Stimulated activated CD4-positive, alpha-beta T cell treated with anti-CD3 and anti-CD28 coated beads, Interleukin-1b, Interleukin-23, amount 100 ng/mL, for 1 hour (primary cell): ENCODE measurements at regions not wholly inside any gene's neighbourhood (a gene's known extent, or its start where the extent isn't known, plus 50 kb on each side); places are given as distances from the start of the nearest gene placed in this dataset.

Source experiments
- DNase-seq, 2 donors: peaks; one replicate each; pipeline ENCODE4 v3.0.0-alpha.2; 2020; ENCODE audit warnings: low read depth in 2 of 2

DNA sequence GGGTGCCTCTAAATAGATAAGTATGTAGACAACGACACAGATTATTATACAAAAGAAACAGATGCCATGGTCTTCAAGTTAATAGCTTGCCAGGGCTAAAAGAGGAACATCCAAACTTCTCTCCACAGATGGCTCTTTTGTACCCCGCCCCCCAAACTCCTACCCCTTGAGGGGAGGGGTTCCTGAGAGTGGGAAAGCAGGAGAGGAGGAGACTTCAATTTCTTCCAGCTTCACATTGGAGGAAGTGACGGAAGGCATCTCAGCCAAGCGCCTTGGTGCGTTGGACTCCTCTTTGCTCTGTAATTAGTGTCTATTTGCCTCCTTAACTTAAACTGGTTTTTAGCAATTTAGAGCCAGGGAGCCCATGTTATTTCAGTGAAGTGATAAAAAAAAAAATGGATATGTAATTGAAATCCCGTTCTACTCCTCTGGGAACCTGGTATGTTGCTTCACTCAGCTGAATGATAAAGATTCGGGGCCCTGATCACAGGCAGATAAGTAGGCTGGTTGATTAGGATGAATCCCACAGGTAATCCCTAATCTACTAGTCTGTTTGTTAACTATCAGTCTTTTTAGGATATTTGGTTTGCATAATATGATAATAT, 580.9 kb upstream of the CADM1 start:
- no peak for DNase-seq

DNA sequence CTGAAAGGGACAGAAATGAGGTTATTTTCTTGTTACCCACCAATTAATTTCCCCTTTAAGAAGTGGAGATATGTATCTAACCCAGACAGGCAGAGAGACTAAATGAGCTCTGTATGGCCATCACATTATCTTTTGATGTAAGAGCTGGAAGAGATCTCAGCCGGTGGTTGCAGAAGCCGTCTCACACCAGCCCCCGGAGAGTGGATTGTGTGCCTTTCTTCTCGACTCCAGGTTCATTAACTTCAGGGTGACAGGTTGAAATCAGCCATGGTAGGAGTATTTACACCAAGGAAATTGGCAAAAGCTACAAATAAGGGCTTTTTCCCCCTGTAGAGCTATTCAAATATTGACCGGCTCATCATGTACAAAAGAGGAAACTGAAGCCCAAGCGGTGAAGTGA, 580.3 kb upstream of the CADM1 start:
- DNase-seq: no peak

DNA sequence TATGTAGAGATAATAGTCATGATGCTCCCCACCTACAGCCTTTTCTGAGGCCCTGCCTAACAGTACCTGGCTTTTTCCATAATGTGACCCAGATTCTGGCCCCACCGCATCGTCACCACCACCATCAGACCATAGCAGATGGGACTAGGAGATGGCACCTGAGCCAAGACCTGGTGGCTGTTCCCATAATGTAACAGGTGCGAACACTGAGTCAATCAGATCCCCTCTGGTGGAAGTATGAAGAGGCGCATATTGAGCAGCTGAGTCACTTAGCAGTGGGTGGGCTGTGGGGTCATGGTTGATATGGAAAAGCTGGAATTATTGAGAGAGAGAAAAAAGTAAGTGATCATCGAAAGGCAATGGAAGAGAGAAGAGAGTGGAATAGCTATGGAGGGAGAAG, 578.0 kb upstream of the CADM1 start:
- no peak for DNase-seq

DNA sequence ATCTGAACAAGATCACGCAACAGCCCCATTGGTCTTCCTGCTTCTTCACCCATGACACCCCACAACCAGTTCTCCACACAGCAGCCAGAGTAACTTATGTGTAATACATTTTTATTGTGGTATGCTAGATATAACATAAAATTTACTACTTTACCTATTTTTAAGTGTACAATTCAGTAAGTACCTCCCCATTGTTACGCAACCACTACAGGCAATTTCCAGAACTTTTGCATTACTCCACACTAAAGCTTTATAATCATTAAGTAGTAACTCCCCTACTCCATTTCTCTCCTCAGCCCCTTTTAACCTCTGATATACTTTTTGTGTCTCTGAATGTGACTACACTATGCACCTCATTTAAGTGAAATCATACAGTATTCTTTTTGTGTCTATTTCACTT, 575.4 kb upstream of the CADM1 start:
- DNase-seq: no peak

DNA sequence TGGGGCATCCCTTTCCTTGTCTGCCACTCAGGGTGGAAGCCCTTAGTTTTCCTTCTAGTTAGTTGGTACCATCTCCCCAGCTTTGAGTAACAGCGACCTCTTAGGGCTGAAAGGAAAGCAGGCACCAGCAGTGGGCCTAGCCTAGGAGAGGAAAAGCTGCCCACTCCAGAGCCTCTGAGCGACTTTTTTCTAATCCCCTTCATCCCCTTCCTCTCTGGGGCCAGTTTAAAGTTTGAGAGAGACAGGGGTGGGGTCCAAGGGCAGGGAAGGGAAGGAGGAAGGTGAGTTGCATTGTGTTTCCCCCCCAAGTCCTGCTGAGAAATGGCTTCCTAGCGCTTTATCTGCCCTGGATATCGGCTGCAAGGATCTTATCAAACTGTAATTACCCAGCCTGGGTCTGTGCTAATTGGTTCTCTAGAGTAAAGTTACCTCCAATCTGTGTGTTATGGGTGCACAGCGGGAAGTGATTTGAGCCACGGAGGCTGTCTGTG, 573.9 kb upstream of the CADM1 start:
- no peak for DNase-seq

DNA sequence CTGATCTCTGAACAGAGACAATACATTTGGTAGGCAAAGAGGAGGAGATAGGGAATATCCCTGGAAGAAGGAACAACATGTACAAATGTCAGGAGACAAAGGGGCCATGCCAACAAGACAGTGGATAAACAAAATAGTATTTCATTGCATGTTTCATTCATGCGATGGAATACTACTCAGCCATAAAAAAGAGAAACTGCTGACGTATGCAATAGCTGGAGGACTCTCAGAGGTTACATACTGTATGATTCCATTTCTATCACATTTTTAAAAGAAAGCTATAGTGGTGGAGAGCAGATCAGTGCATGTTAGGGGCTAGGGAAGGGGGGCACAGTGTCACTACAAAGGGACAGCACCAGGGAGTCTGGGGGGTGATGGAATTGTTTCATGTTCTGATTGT, 572.9 kb upstream of the CADM1 start:
- no peak for DNase-seq

DNA sequence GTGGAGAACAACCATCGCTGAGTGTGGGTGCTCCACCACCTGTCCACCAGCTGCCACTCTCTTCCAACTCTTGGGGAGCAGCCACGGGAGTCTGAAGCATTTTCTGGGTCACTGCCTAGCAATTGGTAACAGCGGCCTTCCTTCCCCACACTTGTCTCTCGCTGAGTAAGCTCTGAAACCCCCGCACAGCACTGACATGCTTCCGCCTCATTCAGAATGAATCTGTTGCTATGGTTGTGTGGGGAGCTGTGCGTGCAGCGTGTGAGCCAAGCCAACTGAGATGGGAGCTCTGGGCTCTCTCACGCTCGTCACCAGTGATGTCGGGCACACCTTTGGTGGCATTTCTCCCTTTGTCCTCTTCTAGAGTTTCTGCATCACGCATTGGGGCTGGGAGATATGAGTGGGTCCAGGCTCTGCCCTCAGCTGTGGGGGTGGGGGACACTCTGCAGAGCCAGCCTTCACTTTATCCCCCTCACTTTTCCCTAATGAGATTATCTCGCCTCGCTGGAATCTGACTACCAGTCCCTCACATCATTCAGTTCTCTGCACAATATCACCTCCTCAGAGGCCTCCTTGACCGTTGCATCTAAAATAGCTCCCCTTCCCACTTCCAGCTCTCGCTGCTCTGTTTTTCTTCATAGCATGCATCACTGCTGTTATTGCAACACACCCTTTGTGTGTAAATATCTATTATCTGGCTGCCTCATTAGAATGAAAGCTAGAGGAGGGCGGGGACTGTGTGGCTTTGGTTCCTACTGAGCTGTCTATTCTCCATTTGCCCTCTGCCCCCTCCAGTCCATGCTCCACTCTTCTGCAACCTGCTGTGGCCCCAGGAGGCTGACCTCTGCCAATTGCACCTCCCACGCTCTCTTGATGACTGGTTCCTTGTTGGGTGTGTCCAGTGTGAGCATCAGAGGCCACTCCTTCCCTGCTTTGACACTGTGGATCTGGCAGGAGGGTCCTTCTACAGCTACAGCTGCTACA, 569.9 kb upstream of the CADM1 start:
- DNase-seq: no peak

DNA sequence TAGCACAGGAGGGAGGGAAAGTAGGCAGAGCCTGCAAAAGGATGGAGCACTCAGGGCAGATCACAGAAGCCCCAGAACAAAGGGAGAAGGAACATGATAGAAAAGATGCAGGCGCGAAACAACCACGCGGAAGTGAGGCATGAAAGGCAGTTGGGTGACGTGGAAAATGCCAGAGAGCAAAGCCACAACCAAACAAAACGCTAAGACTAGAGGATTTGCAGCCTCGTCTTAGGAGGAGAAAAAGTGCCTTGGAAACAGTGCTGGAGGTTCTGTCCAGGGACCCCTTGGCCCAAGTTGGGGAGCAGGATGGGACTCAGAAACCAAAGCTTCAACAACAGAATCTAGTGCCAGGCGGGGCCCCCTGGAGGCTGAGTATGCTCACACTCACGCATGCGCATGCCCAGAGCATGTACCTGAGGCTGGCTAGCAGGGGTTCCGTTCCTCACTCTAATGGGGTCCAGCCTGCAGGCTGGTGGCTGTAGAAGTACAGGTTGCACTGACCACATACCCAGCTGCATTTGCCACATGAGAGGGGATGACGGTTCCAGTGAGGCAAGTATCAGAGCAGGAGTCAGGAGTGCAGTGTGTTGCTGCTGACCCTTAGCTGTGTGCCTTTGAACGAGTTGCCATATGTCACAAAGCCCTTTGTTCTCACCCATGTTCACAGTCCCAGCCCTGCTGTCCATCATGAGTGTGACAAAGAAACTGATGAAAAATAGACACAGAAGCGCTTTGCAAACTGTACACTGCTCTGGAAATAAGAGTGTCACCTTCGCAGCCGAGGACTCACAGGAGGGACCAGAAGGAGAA, 568.6 kb upstream of the CADM1 start:
- no peak for DNase-seq

DNA sequence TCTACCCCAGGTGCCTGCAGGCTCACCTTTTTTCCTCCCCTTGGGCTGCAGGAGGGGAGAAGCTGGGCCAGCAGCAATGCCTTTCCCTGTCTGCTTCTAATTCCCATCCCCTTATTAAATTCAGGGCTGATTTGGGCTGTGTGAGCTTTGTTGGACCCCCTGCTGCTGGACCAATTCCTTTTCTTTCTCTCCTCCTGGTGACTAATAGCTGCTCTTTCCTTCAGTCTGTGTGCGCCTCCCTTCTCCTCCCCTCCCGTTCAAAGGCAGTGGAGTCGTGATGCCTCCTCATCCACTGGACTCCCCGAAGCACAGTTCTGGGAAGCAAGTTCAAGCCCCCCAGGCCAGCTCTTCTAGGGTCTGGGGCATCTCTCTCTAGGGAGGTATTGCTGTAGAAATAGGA, 567.9 kb upstream of the CADM1 start:
- no peak for DNase-seq

DNA sequence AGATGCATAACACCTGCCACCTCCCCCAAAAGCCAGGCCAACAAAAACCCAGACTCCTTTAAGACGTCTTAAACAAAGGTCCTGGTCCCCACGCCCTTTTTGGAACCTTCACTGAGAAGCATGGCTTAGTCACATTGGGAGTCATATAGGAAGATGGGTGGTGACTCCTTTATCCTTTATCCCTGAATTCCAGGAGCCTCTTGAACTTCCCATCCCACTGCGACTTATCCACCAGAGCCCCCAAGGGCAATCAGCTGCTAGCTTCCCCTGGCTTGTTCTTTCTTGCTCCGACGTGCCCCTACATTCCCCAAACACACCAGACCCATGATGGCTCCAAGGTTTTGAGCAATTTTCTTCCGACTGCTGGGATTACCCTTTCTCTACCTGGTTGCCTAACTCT, 567.0 kb upstream of the CADM1 start:
- DNase-seq: no peak

DNA sequence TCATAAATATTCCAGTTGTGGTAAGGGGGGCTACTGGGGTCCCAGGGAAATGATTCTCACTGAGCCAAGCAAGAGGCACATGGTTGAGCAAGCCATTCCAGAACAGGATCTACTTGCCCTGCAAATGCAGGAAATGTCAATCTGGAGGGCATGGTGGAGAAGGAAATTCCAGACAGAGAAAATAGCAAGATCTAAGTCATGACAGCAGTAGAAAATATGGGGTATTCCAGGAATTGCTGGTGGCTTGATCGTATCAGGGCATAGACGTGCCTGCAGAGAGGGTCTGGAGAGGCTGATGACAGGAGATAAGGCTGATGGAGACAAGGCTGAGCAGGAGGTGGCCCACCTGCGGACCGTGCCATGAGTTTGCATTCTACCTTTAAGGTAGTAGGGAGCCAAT, 566.3 kb upstream of the CADM1 start:
- DNase-seq: no peak

DNA sequence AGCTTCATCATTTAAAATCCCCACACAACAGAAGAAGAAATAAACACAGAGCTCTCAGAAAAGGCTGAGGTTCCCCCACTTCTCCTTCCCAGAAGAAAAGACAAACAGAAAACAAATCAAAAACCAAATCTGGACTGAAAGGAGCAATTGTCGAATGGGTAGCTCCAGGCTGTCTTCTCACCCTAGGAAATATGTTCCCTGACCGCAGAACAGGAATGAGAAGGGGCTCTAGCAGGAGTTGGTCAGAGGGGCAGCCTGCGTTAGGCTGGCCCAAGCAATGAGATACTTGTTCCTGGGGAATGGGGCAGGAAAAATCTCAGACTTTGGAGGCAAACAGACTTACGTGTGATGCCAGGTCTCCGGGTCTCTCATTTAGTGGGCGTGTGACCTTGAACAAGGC, 562.6 kb upstream of the CADM1 start:
- no peak for DNase-seq

DNA sequence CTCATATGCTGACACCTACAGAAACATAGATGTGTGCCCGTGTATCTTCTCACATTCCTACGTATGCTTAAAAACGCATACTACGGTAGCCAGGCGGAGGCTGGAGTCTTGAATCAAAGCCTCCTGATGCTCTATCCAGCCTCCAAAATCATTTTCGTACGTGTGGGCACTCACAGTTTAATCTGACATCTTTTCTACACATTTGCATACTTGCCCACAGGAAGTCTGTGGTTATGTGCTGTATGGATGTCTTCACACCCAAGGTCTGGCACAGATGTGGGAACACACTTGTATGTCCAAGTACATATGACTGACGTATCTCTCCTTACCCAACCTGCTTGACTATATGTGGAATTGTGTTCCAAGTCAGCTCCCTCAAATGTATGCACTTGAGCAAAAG, 561.8 kb upstream of the CADM1 start:
- no peak for DNase-seq

DNA sequence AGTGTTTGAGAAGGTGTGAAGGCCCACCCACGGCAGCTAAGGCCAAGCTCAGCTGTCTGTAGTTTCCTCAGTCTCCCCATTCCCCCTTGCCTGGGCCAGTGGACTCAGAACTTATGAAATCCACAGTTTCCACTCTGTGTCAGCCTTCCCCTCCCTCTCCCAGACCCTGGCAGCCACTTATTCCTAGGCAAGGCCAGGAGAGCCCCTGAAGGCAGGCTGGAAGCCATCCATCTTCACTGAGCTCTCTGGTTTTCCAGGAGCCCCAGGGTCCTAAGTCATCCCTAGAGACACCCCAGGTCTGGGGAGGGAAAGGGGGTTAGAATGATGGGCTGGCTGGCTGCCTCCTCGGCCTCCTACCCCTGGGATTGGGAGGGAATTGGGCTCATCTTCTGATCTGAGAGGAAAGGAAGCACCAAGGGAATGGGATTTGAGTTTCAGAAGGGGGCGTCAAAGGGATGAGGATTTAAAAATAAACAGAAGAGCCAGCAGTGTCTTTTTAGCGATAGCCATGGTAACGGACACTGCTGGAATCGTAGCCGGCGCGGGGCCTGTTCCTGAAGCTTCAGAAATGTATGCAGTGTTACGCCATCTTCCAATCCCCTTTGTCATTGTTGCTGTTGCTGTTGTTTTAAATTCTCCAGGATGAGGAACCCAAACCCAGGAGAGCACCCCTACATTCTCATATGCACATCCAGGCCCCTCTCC, 561.1 kb upstream of the CADM1 start:
- DNase-seq: no peak

DNA sequence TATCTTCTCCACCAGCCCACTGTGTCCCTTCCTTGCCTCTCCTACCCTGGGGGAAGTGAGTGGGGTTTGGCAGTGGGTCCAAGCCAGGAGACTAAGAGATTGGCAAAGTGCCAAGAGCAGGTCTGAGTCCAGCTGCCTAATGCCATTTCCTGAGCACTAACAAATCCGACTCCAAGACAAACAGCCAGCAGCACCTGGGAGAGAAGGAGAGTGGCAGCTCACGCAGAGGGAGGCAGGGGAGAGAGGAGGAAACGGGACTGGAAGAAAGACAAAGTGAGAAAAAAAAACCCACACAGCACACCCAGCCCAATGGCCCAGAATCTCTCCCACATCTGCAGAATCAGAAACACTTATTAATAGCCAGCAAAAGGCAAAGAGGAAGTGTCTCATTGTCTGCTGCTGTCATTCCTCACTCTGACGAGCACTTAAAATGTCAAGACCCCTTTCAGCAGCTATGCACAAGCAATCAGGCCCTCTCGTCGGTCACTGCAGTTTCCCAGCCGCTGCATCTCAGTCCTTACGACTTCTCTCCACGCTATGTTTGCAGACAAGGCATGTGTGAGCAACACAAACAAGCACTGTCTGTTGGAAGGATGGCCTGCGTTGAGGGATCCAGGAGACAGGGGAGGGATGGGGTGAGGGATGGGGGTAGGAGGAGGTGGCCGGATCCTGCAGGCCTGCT, 558.4 kb upstream of the CADM1 start:
- no peak for DNase-seq

DNA sequence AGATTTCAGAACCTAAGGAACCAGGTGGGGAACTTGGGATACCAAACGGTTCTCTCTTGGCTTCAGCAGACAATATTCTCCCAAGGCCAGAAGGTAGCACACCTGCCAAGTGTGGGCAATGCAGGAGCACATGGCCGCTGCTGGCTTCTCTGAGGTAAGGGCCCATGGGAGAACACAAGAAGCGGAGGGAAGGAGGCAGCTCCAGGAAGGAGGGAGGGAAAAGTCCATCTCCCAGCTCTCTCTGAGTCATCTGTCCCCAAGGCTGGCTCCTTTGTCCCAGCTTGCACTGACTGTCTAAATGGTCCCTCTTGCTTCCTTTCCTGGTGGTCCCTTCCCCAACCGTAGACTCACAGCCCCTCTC, 557.9 kb upstream of the CADM1 start:
- DNase-seq: no peak

DNA sequence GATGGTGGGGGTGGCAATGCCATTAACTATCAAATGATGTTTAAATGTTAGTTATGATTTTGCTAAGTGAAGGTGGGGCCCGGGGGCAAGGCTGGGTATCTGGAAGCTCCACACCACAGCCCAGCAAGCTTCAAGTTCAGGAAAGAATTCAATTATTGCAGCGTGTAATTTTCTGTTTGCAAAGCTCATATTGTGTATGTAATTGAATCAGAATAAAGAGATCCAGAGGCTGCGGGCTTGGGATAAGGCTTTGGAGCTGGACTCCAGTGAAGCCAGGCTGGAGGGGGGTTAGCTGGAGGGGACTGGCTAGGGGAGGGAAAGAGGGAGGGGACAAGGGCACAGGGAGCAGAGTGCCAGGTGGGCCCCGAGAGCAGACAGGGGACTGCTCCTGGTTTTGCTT, 557.1 kb upstream of the CADM1 start:
- DNase-seq: no peak

DNA sequence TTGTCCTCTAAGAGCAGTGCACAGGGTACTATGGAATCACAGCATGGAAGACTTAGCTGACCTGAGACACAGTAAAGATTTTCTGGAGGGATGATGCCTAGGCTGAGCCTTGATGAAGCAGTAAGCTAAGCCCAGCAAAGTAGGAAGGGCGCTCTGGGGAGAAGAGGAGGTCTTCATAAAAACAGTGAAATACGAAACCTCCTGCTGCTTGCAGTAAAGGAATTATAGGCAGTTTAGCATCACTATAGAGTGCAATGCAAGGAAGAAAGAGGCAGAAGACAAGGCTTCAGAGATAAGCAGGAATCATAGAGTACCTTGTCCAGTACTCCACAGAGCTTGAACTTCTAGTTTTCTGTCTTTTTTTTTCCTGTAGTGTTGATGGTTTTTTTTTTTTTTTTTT, 555.7 kb upstream of the CADM1 start:
- DNase-seq: no peak

DNA sequence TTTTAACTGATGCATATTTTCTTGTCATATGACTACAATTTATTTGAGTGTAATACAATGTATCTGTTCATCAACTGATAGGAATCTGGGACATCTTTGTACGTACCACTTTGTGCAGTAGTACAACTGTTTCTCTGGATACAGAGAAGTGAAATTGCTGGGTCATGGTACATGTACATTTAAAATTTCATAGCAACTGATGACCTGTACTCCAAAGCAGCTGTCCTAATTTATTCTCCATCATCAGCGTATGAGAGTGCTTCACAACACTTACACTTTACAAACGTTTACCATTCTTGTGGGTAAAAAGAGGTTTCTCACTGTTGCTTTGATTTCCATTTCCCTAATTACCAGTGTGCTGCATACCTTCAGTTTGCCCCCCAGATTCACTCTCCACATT, 552.8 kb upstream of the CADM1 start:
- DNase-seq: no peak

DNA sequence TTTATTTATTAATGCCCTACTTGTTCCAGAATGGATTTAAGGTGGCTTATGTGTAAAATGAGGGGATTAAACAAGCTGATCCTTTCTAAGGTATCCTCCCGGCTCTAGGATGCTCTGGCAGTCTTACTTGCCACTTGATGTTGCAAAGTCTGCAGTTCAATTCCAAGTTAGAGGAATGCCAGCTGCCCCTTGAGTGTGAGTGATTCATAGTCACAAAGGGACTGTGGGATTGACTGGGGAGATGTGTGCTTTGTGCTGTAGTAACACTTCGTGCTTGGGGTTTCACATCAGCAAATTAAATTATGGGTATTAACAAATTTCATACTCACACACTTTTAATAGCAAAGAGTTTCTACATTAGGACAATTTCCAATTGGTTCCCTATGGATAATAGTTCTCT, 550.8 kb upstream of the CADM1 start:
- no peak for DNase-seq

DNA sequence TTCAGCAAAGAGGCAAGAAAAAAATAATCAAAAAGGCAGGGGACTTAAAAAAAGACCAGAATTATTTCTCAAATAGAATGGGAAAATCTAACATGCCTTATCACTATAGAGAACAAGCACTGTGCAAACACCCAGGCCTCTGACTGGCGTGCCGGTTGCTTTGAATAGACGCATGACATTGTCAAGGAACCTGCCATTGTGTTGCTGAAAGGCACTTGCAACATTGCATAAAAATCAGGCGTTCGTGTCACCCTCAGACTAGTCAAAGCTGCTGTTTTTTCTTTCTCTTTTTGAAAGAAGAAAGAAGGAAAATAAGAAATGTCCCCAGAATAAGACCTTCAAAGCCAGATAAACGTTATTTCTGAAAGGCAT, 549.3 kb upstream of the CADM1 start:
- DNase-seq: no peak
